HepG2 (cell line): ENCODE measurements at regions not wholly inside any gene's neighbourhood (a gene's known extent, or its start where the extent isn't known, plus 50 kb on each side); places are given as distances from the start of the nearest gene placed in this dataset.

ENCODE experiments used
- ATAC-seq: fragments of 200-7000 bp; cut with Tn5 transposase; 3 replicates; pipeline ENCODE4 v1.9.1; 2020; ENCODE audit warnings: mild to moderate bottlenecking, moderate library complexity
- BruUV-seq: library from RNA; stranded (reverse); fragments of 400-500 nt; replicated peaks from 2 replicates; lab custom pipeline; 2021; lab: Mats Ljungman, UMichigan
- CTCF ChIA-PET: fragments of 300-600 bp; formaldehyde crosslinking; extraction: SDS; loops from one replicate; lab custom pipeline; 2021; ENCODE audit warnings: low total read pairs, inconsistent platforms, low intra/inter-chr PET ratio; lab: Yijun Ruan, JAX
- POLR2A ChIA-PET: fragments of 350-600 bp; sonication (Branson Sonifier 250); formaldehyde crosslinking; loops from one replicate; lab custom pipeline; 2020; ENCODE audit warnings: antibody characterized with exemption, inconsistent platforms; lab: Yijun Ruan, JAX
- DNase-seq: peaks from one replicate; pipeline ENCODE4 v3.0.0-alpha.2; 2015; ENCODE audit warnings: low spot score
- FAIRE-seq: peaks from 3 replicates; lab custom pipeline; 2011; peaks lifted over from hg19 to GRCh38; lab: Jason Lieb, UNC
- H2AFZ ChIP-seq: one replicate; pipeline ENCODE4 v1.6.1; 2011; ENCODE audit warnings: low read length, inconsistent platforms
- H3K27ac ChIP-seq: fragments of 300-600 bp; 3 replicates; pipeline ENCODE4 v1.8.0; 2011; ENCODE audit warnings: mixed run types, mild to moderate bottlenecking, mixed read lengths, low read length, inconsistent platforms; ENCODE audit not compliant: insufficient read depth; ENCODE audit errors: extremely low read length
- H3K27me3 ChIP-seq, 2 experiments: fragments of 200-600 bp in 1 of 2; 2 replicates in 1 of 2; 3 replicates in 1 of 2; pipeline versions ENCODE4 v1.6.0 to v1.8.0; 2011; ENCODE audit warnings: low read length in 2 of 2, mild to moderate bottlenecking in 2 of 2, moderate library complexity in 2 of 2, inconsistent platforms in 1 of 2; ENCODE audit not compliant: insufficient read depth in 2 of 2, control insufficient read depth in 1 of 2
- H3K36me3 ChIP-seq, 2 experiments: fragments of 200-600 bp in 1 of 2; replicated peaks in 1 of 2; 2 replicates in 1 of 2; 3 replicates in 1 of 2; pipeline versions ENCODE4 v1.5.1 to v1.8.0; 2011; ENCODE audit warnings: low read length in 2 of 2, inconsistent platforms in 1 of 2; ENCODE audit not compliant: insufficient read depth in 2 of 2, control insufficient read depth in 1 of 2
- H3K4me1 ChIP-seq: 2 replicates; pipeline ENCODE4 v1.5.1; 2012; ENCODE audit warnings: low read length, inconsistent platforms; ENCODE audit not compliant: insufficient read depth
- H3K4me2 ChIP-seq: 2 replicates; pipeline ENCODE4 v1.6.0; 2011; ENCODE audit warnings: low read depth, low read length, inconsistent platforms
- H3K4me3 ChIP-seq, 3 experiments: fragments of 200-600 bp in 1 of 3; sonication (generic), shearing (Covaris generic) in 1 of 3; replicated peaks in 1 of 3; 2 replicates each; pipeline ENCODE4 v1.5.1; 2011 to 2016; ENCODE audit warnings: low read length in 3 of 3, inconsistent platforms in 2 of 3, low read depth in 2 of 3, mild to moderate bottlenecking in 2 of 3, control low read depth in 1 of 3, mixed read lengths in 1 of 3; ENCODE audit not compliant: insufficient read depth in 1 of 3
- H3K79me2 ChIP-seq: one replicate; pipeline ENCODE4 v1.6.1; 2011; ENCODE audit warnings: low read length, inconsistent platforms; ENCODE audit not compliant: insufficient read depth
- H3K9ac ChIP-seq: 2 replicates; pipeline ENCODE4 v1.6.0; 2011; ENCODE audit warnings: mild to moderate bottlenecking, low read depth, low read length, inconsistent platforms; ENCODE audit not compliant: insufficient read depth
- H3K9me3 ChIP-seq: 2 replicates; pipeline ENCODE4 v1.5.1; 2012; ENCODE audit warnings: mild to moderate bottlenecking, low read length
- H4K20me1 ChIP-seq: 2 replicates; pipeline ENCODE4 v1.6.0; 2011; ENCODE audit warnings: inconsistent platforms, mild to moderate bottlenecking, low read length, moderate library complexity; ENCODE audit not compliant: insufficient read depth
- ATAD3A ChIP-seq: sonication (generic); formaldehyde crosslinking; IDR thresholded peaks from 2 replicates; pipeline ENCODE4 v1.4.0; 2020; ENCODE audit warnings: missing genetic modification reagents
- IRX3 ChIP-seq: sonication (generic); formaldehyde crosslinking; IDR thresholded peaks from 2 replicates; pipeline ENCODE4 v1.8.1; 2023; ENCODE audit warnings: mild to moderate bottlenecking, low read depth, missing genetic modification reagents, borderline replicate concordance
- MIXL1 ChIP-seq: IDR thresholded peaks from 2 replicates; pipeline ENCODE4 v1.6.1; 2016
- SIN3A ChIP-seq: IDR thresholded peaks from 2 replicates; pipeline ENCODE4 v1.6.1; 2011; ENCODE audit warnings: low read depth, mild to moderate bottlenecking, control low read depth, low read length, borderline replicate concordance
- TOE1 ChIP-seq: sonication (generic); formaldehyde crosslinking; IDR thresholded peaks from 2 replicates; pipeline ENCODE4 v1.4.0; 2020; ENCODE audit warnings: mild to moderate bottlenecking, missing genetic modification reagents
- ZFP62 ChIP-seq: sonication (generic); formaldehyde crosslinking; IDR thresholded peaks from 2 replicates; pipeline ENCODE4 v1.4.0; 2020; ENCODE audit warnings: missing genetic modification reagents
- ZFY ChIP-seq: sonication (generic); formaldehyde crosslinking; IDR thresholded peaks from 2 replicates; pipeline ENCODE4 v1.4.0; 2020; ENCODE audit warnings: missing genetic modification reagents
- ZNF510 ChIP-seq: sonication (generic); formaldehyde crosslinking; IDR thresholded peaks from 2 replicates; pipeline ENCODE4 v1.4.0; 2020; ENCODE audit warnings: low read depth, mild to moderate bottlenecking, missing genetic modification reagents
- WGBS: methylation state at CpG from one replicate; pipeline ENCODE4 v1.1.6; 2017; ENCODE audit warnings: low lambda C conversion rate; 5-methylcytosine and 5-hydroxymethylcytosine counted together
- in situ Hi-C: cut with HindIII; loops from 2 replicates; pipeline ENCODE4 v1.10.0; 2017; ENCODE audit warnings: low pct_unique_long_range_greater_than_20kb; ENCODE audit not compliant: extremely low pct_ligation_motif_present
- intact Hi-C: fragments of 100-400 bp; cut with micrococcal nuclease; formaldehyde crosslinking; loops from one replicate; pipeline ENCODE4 v1.10.0; 2022; ENCODE audit not compliant: unreplicated experiment
- TF ChIP-seq, protein P1 (sequence below): IDR thresholded peaks from 2 replicates; pipeline ENCODE4 v1.6.1; 2018; ENCODE audit warnings: missing genetic modification reagents
- TF ChIP-seq, protein P2 (sequence below), 2 experiments: sonication (generic) in 1 of 2; formaldehyde crosslinking in 1 of 2; IDR thresholded peaks; 2 replicates each; pipeline versions ENCODE4 v1.4.0 to v1.6.1; 2016 to 2020; ENCODE audit warnings: borderline replicate concordance in 1 of 2, low read depth in 1 of 2, mild to moderate bottlenecking in 1 of 2, missing genetic modification reagents in 1 of 2
- TF ChIP-seq, protein P3 (sequence below): sonication (generic); formaldehyde crosslinking; conservative IDR thresholded peaks from 2 replicates; pipeline ENCODE4 v1.4.0; 2020; ENCODE audit warnings: mild to moderate bottlenecking, missing genetic modification reagents, moderate library complexity
- TF ChIP-seq, protein P4 (sequence below): sonication (generic); formaldehyde crosslinking; IDR thresholded peaks from 2 replicates; pipeline ENCODE4 v1.4.0; 2020; ENCODE audit warnings: missing genetic modification reagents
- TF ChIP-seq, protein P5 (sequence below): sonication (generic); formaldehyde crosslinking; IDR thresholded peaks from 2 replicates; pipeline ENCODE4 v1.4.0; 2020; ENCODE audit warnings: missing genetic modification reagents

DNA sequence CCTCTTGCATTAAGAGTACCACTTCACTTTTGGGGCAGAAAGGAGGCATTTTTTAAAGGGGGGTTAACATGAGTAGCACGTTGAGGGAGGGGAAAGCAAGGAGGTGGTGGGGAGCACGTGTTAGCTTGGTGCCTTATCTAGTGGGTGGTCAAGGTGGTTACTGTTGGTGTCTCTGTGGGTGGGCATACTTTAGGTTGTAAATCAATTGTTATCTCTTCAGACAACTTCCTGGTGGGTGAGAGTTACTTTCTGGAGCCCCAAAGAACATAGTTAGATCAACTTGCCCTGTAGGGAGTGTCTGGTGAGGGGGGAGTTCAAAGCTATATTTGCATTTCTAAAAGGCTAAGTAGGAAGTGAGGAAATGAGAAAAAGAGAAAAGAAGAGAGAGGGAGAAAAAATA is 297.7 kb upstream of the CLNK start:
- H3K4me1 ChIP-seq: no peaks in the 10 kb centered on the region
- no peak overlapping the region for H2AFZ ChIP-seq
- in situ Hi-C loops (no loop called here), intact Hi-C loops (no loop called here)
- H4K20me1 ChIP-seq: no peaks in the 10 kb centered on the region
- H3K27ac ChIP-seq: no peak overlapping the region
- H3K4me2 ChIP-seq: no peak overlapping the region
- H3K79me2 ChIP-seq: no peaks in the 10 kb centered on the region
- BruUV-seq: no TSS peak
- no peak for DNase-seq
- no peaks in the 10 kb centered on the region for H3K36me3 ChIP-seq
- no peak overlapping the region for H3K9ac ChIP-seq
- no peaks in the 10 kb centered on the region for H3K9me3 ChIP-seq
- 0% methylated on average over 2 of the region's 2 CpGs for WGBS
- no peaks in the 10 kb centered on the region for H3K27me3 ChIP-seq
- ChIA-PET POLR2A (no interaction called here), CTCF (no interaction called here)
- no peak overlapping the region for H3K4me3 ChIP-seq
- no peak for FAIRE-seq
- no peak for ATAC-seq
- no peak for TF ChIP-seq ZFP62
- TF ChIP-seq, protein P1, sequence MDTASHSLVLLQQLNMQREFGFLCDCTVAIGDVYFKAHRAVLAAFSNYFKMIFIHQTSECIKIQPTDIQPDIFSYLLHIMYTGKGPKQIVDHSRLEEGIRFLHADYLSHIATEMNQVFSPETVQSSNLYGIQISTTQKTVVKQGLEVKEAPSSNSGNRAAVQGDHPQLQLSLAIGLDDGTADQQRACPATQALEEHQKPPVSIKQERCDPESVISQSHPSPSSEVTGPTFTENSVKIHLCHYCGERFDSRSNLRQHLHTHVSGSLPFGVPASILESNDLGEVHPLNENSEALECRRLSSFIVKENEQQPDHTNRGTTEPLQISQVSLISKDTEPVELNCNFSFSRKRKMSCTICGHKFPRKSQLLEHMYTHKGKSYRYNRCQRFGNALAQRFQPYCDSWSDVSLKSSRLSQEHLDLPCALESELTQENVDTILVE: no peak
- TF ChIP-seq, protein P2, sequence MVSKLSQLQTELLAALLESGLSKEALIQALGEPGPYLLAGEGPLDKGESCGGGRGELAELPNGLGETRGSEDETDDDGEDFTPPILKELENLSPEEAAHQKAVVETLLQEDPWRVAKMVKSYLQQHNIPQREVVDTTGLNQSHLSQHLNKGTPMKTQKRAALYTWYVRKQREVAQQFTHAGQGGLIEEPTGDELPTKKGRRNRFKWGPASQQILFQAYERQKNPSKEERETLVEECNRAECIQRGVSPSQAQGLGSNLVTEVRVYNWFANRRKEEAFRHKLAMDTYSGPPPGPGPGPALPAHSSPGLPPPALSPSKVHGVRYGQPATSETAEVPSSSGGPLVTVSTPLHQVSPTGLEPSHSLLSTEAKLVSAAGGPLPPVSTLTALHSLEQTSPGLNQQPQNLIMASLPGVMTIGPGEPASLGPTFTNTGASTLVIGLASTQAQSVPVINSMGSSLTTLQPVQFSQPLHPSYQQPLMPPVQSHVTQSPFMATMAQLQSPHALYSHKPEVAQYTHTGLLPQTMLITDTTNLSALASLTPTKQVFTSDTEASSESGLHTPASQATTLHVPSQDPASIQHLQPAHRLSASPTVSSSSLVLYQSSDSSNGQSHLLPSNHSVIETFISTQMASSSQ (IDR thresholded peaks at IDR 0.05; ENCODE audit: low read depth): no peak
- TF ChIP-seq, protein P2 (CRISPR knock-in tag; IDR thresholded peaks at IDR 0.05; ENCODE audit: borderline replicate concordance): no peak
- TF ChIP-seq, protein P3, sequence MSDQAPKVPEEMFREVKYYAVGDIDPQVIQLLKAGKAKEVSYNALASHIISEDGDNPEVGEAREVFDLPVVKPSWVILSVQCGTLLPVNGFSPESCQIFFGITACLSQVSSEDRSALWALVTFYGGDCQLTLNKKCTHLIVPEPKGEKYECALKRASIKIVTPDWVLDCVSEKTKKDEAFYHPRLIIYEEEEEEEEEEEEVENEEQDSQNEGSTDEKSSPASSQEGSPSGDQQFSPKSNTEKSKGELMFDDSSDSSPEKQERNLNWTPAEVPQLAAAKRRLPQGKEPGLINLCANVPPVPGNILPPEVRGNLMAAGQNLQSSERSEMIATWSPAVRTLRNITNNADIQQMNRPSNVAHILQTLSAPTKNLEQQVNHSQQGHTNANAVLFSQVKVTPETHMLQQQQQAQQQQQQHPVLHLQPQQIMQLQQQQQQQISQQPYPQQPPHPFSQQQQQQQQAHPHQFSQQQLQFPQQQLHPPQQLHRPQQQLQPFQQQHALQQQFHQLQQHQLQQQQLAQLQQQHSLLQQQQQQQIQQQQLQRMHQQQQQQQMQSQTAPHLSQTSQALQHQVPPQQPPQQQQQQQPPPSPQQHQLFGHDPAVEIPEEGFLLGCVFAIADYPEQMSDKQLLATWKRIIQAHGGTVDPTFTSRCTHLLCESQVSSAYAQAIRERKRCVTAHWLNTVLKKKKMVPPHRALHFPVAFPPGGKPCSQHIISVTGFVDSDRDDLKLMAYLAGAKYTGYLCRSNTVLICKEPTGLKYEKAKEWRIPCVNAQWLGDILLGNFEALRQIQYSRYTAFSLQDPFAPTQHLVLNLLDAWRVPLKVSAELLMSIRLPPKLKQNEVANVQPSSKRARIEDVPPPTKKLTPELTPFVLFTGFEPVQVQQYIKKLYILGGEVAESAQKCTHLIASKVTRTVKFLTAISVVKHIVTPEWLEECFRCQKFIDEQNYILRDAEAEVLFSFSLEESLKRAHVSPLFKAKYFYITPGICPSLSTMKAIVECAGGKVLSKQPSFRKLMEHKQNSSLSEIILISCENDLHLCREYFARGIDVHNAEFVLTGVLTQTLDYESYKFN (CRISPR knock-in tag): no peak
- TF ChIP-seq SIN3A: no peak
- TF ChIP-seq, protein P4, sequence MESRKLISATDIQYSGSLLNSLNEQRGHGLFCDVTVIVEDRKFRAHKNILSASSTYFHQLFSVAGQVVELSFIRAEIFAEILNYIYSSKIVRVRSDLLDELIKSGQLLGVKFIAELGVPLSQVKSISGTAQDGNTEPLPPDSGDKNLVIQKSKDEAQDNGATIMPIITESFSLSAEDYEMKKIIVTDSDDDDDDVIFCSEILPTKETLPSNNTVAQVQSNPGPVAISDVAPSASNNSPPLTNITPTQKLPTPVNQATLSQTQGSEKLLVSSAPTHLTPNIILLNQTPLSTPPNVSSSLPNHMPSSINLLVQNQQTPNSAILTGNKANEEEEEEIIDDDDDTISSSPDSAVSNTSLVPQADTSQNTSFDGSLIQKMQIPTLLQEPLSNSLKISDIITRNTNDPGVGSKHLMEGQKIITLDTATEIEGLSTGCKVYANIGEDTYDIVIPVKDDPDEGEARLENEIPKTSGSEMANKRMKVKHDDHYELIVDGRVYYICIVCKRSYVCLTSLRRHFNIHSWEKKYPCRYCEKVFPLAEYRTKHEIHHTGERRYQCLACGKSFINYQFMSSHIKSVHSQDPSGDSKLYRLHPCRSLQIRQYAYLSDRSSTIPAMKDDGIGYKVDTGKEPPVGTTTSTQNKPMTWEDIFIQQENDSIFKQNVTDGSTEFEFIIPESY (CRISPR knock-in tag): no peak
- TF ChIP-seq MIXL1: no peak
- TF ChIP-seq ATAD3A (CRISPR knock-in tag): no peak
- no peak for TF ChIP-seq IRX3 (CRISPR knock-in tag)
- TF ChIP-seq ZNF510 (CRISPR knock-in tag): no peak
- TF ChIP-seq, protein P5, sequence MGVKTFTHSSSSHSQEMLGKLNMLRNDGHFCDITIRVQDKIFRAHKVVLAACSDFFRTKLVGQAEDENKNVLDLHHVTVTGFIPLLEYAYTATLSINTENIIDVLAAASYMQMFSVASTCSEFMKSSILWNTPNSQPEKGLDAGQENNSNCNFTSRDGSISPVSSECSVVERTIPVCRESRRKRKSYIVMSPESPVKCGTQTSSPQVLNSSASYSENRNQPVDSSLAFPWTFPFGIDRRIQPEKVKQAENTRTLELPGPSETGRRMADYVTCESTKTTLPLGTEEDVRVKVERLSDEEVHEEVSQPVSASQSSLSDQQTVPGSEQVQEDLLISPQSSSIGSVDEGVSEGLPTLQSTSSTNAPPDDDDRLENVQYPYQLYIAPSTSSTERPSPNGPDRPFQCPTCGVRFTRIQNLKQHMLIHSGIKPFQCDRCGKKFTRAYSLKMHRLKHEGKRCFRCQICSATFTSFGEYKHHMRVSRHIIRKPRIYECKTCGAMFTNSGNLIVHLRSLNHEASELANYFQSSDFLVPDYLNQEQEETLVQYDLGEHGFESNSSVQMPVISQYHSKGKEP (CRISPR knock-in tag): no peak
- TF ChIP-seq TOE1 (CRISPR knock-in tag): no peak
- TF ChIP-seq ZFY (CRISPR knock-in tag): no peak
